HG03469 (cell line): ENCODE measurements at regions not wholly inside any gene's neighbourhood (a gene's known extent, or its start where the extent isn't known, plus 50 kb on each side); places are given as distances from the start of the nearest gene placed in this dataset.
"Not testable (repeated sequence)": the region's sequence is repeated elsewhere in the genome, so short reads cannot be mapped to it uniquely, and the experiment has no call there.

Experiments
- ATAC-seq: cut with Tn5 transposase; IDR thresholded peaks from one replicate; pipeline ENCODE4 v1.9.1; 2021; ENCODE audit warnings: mild to moderate bottlenecking, moderate library complexity, moderate number of reproducible peaks; ENCODE audit not compliant: unreplicated experiment

DNA sequence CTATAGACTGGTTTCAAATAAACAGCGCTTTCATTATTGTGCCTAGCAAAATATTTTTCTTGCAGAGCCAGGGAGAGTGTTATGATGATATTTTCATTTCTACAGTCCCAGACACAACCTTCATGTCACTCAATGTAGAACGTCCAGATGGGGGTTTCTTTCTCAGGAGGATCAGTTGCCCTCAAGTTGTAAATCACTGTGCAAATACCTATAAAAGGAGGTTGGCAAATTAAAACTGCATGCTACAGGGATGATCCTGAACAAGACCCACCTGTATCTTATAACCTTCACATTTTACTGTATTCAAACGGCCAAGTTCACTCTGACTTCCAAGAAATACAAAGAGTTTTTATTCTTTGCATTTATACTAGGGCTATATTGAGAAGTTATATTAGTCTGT lies 486.0 kb downstream of the EDEM1 start:
- ATAC-seq, result no peak

DNA sequence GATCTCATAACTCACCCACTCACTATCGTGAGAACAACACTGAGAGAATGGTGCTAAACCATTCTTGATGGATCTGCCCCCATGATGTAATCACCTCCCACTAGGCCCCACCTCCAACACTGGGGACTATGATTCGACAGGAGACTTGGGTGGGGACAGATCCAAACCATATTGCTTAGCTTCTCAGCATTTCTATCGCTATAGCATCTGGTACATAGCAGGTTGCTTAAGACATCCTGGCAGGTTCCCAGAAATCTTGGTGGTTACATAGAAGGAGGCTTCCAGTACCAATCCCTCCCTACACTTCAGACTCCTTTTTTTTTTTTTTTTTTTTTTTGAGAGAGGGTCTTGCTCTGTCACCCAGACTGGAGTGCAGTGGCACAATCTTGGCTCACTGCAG lies 487.8 kb downstream of the EDEM1 start:
- ATAC-seq, result no peak

DNA sequence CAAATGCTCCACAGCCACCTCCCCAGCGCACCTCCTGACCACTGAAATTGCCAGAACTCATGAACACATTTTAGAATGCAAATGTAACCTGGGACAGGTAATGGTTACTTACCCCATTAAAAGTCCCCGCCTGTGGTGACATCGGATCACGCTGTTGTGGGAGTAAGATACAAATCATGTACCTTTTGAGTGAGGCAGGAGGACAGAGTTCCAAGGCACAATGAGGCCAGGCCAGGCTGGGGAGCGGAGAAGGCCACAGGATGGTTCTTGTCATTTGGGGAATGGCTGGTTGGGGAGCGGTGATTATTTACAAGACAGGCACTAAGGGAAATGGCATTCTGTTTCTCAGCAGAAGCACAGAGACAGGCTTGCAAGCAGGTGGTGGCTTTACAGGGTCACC lies 490.0 kb downstream of the EDEM1 start:
- ATAC-seq, result no peak

DNA sequence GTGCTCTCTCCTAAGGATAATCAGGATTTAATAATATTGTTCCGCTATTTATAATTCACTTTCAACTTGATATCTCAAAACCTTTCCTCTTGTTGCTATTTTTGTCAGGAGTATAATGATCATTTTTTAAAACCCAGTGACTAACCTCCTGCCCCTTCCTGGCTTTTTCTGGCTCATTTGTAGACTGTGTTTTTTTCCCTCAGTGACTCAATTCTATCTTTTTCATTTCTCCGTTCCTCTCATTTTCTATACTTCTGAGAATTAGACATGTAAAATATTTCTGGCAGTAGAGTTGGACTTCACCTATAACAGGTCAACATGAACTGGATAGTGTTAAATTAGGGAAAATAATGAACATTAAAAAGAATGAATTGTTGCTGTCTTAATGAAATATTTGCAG lies 490.7 kb downstream of the EDEM1 start:
- no peak for ATAC-seq

DNA sequence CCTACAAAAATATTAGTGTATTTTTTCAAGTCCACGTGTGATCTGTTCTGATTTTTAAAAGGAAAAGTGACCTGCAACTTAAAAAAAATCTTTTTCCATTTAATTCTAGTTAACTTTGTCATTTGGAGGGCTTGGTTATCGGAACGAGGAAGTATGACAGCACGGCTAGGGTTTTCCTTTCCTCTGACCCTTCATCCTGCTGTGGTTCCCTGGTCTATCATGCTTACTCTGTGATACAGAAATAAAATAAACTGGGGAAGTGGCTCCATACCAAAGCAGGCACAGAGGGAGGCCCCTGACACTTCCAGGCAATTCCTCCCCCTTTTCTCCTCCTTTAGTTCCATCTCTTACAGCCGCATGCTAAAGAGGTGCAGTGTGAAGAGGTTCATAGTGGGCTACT lies 491.3 kb downstream of the EDEM1 start:
- no peak for ATAC-seq

DNA sequence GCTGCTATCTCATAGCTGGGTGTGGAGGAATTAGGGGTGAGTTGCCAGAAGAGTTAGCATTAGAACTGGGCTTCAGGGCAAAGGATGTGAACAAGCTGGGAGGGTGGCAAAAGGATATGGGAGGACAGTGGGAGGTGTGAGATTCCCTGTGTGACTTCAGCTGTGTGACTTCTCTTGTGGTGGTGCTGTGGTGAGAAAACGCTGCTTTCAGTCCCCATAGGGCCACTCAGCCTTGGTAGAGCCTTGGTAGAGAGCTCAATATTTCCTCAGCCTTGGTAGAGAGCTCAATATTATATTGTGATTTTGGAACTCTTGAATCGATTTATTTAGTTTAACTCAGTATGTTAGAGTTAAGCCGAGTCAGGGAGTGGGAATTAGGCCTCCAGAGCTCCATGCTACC lies 499.7 kb downstream of the EDEM1 start:
- no peak for ATAC-seq

DNA sequence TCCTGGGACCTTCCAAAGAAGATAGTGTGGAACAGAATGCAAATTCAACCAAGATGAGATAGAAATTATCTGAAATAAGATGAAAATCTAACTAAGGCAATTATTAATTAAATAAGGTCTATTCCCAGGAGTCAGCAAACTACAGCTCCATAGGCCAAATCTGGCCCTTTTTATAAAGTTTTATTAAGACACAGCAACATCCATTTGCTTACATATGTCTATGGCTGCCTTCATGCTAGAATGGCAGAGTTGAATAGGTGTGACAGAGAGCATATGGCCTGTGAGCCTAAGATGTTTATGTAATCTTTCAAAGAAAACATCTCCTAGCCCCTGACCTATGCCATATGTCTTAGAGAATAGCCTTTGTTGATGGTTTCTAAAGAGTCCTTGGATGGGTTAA lies 503.0 kb downstream of the EDEM1 start:
- no peak for ATAC-seq

DNA sequence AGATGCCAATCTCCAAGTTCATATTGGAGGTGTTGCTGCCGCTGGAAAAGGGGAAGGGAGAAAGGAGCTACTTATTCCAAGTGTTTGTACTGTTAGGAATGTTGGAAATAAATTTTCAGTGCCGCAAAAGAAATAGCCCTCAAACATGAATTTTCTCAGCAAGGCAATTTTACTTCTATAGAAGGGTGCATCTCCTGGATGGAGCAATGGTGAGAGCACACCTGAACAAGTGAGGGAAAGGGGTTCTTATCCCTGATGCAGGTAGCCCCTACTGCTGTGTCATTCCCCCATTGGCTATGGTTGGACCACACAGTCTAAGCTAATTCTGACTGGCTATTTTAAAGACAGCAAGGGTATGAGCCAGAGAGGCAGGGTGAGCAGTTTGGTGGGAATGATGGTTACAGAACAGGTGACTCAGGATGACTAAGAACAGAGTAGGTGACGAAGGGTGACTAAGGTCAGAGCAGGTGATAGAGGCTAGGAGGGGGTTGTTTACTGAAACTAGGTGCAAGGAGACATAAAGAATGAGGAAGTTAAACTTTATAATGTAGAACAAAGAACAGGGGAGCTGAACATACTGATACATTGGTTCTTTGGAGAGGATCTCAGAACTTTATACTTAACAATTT lies 503.5 kb downstream of the EDEM1 start:
- ATAC-seq, result no peak

DNA sequence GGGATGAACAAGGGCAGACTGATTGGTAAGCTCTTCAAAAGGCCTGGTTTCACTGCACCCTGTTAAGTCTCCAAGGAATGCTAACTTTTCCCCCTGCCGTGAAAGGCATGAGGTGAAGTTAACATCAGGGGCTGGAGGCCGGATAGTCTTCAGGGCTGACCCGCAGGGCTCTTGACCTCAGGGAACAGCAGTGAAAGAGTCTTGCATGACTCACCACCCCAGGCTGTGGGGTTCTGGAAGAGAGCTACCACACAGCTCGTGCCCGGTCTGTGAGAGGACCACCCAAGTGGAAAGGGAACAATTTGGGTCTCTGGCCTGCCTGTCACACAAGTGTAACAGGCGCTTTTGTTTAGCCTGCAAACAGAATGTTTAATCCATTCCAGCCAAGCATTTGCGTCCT lies 504.9 kb downstream of the EDEM1 start:
- no peak for ATAC-seq

DNA sequence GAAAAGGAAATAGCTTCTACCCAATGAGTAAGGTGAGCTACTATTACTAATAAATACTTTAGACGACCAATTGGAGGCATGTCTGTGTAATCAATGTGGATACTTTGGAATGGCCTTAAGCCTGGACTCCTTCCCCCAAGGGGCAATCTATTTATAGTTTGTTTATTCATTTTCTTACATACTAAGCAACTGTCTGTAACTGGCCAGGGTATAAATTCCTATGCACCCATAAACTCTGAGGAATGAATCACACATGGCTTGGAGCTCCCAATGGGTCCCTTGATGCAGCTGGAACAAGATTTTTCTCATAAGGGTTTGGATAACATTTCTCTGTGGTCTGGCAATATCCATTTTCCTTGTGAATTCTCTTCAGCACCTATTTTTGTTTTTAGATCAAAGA lies 506.8 kb downstream of the EDEM1 start:
- no peak for ATAC-seq

DNA sequence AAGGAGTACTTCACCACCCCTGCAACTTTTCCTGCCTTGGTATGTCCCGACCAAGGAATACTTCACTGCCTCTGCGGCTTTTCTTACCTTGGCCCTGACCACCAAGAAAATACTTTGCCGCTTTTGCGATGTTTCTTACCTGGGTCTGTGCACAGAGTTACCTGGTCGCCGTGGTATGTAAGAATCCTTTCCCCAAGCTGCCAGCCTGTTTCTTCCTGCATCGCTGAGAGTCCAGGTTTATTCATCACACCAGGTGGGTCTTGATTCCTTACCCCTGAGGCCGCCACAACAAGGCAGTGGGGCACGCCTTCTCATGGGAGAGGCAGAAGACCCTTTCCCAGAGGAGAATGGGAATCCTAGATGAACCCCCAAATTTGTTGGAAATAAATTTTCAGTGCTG lies 511.3 kb downstream of the EDEM1 start:
- no peak for ATAC-seq

DNA sequence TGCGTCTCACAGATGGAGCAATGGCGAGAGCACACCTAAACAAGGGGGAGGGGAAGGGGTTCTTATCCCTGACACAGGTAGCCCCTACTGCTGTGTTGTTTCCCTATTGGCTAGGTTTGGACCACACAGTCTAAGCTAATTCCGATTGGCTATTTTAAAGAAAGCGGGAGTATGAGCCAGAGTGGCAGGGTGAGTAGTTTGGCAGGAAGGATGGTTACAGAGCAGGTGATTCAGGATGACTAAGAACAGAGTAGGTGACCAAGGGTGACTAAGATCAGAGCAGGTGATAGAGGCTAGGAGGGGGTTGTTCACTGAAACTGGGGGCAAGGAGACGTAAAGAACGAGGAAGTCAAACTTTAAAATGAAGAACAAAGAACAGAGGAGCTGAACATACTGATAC lies 511.8 kb downstream of the EDEM1 start:
- no peak for ATAC-seq

DNA sequence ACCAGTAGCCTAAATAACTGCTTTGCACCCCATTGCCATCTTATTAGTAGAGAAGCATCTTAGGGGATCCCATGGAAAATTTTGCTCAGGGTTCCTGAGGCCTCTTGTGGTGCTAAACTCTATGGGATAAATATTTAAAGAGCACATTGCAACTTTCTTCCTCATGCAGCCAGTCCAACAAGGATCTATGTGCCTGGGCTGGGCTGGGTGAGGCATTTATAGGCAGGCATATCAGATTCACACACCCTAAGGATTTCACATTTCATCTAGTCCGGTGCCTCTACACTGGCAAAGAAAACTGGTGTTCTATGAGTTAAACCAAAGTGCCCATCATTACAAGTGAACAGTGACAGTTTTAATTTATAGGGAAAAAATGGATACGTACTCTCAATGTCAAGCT lies 512.3 kb downstream of the EDEM1 start:
- ATAC-seq, result no peak

DNA sequence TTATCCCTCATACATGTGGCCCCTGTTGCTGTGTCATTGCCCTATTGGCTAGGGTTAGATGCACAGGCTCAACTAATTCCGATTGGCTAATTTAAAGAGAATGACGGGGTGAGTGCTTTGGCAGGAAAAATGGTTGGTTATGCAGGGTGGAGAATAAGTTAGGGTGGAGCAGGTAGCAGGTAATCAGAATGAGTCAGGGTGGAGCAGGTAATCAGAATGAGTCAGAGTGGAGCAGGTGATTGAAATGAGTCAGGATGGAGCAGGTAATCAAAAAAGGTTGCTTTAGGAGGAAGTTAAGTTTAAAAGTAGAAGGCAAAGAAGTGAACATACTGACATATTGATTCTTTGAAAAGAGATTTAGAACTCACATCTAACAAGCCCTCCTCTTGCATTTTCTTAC lies 513.5 kb downstream of the EDEM1 start:
- not testable (repeated sequence) for ATAC-seq

DNA sequence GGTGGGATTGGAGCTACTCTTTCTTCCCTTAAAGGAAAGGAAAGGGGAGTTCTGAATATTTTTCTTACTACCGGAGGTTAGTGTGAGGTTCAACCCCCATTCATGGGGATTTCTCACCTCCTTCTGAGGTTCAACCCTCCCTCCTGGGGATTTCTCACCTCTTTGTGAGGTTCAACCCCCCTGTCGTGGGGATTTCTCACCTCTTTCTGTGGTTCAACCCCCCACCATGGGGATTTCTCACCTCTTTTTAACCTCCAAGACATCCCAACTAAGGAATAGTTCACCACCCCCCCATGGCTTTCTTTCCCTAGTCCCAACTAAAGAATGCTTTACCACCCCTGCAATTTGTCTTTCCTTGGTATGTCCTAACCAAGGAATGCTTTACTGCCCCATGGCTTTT lies 520.3 kb downstream of the EDEM1 start:
- no peak for ATAC-seq

DNA sequence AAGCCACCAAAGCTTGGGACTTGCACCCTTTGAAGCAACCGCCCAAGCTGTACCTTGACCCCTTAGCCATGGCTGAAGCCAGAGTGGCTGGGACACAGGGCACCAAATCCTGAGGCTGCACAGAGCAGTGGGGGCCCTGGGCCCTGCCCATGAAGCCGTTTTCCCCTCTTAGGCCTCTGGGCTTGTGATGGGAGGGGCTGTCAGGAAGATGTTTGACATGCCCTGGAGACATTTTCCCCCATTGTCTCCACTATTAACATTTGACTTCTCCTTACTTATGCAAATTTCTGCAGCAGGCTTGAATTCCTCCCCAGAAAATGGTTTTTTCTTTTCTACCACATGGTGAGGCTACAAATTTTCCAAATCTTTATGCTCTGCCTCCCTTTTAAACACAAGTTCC lies 522.2 kb downstream of the EDEM1 start:
- ATAC-seq, result no peak

DNA sequence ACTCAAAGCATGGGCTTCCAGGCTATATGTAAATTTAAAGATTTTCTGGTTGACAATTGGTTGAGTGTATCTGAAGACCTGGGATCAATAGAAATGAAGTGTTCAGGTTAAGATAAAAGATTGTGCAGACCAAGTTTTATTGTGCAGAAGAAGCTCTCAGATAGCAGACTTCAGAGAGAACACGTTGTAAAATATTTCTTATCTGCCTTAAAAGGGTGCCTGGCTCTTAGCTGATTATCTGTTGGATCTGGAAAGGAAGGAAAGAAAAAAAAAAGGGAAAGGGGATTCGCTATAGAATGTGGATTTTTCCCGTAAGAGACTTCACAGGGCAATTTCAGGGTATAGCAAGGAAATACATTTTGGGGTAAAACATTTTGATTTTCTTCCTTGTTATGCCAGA lies 523.2 kb downstream of the EDEM1 start:
- no peak for ATAC-seq

DNA sequence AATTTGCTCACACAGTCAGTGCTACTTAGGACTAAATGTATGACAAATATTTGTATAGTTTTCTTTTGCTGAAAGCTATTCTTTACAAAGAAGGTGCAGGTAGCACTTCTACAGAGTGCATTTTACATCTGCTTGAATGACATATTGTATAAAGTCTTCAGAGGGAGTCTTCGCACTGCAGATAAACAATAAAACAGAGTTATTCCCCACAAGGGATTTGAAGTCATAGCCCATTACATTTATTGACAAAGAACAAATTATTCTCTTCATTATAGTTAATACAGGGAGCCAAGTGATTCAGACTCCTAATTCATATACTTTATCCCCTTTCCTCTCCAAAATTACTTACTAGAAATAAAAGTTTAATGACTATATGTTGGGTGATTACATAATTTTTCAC lies 529.7 kb downstream of the EDEM1 start:
- ATAC-seq, result no peak

DNA sequence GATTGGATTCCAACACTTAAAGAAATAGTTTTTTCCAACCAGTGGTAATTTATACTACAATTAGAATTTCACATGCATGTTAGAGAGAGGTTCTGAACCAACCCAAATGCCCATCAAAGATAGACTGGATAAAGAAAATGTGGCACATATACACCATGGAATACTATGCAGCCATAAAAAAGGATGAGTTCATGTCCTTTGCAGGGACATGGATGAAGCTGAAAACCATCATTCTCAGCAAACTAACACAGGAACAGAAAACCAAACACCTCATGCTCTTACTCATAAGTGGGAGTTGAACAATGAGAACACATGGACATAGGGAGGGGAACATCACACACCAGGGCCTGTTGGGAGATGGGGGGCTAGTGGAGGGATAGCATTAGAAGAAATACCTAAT lies 532.2 kb downstream of the EDEM1 start:
- ATAC-seq, result not testable (repeated sequence)

DNA sequence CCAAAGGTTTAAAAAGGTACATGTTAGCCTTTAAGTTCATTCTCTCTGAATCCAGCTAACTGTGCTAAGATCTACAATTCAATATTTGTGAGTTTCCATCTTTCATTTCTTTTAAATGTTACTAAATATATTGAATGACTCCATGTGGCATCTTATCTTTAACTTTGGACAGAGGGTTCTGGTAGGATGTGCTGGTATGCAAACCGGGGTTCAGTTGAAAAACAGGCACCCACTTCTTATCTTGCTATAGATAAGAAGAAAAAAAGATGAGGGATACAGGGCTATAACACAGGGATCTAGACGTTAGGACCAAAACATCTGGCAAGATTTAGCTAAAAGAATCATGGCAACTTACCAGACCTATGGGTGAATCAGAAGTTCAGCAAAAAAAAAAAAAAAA lies 538.3 kb downstream of the EDEM1 start:
- no peak for ATAC-seq

DNA sequence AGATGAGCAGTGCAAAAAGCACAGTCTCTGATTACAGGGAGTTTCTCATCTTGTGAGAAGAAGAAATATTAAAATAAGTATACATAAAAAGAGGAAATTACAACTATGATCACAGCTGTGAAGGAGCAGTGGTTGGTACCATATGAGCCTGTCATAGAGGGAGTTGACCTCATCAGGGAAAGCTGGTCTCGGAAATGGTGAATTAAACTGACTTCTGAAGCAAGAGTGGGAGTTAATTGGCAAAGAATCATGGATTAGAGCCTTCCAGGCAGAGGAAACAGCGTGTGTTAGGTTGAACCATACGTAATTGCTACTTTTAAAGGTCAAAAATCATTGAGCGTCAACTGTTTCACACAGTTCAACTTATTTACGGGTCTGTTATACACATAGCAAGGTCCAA lies 539.1 kb downstream of the EDEM1 start:
- no peak for ATAC-seq

DNA sequence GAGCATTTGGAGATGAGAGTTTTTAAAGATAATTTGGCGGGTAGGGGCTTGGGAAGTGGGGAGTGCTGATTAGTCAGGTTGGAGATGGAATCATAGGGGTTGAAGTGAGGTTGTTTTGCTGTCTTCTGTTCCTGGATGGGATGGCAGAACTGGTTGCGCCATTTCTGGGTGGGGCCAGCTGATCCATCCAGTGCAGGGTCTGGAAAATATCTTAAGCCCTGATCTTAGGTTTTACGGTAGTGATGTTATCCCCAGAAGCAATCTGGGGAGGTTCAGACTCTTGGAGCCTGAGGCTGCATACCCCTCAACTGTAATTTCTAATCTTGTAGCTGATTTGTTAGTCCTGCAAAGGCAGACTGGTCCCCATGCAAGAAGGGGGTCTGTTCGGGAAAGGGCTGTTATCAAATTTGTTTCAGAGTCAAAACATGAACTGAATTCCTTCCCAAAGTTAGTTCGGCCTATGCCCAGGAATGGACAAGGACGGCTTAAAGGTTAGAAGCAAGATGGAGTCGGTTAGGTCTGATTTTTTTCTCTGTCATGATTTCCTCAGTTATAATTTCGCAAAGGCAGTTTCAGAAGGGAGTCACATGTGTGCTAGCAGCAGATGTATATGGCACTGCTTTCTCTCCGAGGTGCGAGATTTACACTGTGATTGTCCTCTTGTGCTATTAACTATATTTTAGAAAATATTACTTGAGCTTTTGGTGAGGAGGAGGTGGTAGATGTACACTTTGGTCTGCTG lies 540.4 kb downstream of the EDEM1 start:
- ATAC-seq, result no peak

DNA sequence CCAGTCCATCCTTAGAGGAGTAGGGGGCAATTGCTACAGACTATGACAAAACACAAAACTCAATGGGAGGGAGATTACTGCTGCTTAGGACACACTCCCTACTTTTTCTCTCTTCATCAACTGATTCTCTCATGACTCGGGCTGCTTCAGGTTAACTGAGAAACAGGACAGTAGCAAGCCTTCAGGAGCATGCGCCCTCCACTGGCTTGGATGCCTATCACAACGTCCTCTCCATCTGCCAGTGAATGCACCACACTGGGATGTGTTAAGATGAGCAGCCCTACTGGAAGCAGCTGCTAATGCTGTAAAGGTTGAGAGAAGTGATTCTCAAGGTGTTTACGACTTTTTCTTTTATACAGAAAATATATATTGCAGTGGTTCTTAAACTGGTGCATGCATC lies 542.3 kb downstream of the EDEM1 start:
- no peak for ATAC-seq
